ENCODE measurements at regions not wholly inside any gene's neighbourhood (a gene's known extent, or its start where the extent isn't known, plus 50 kb on each side); places are given as distances from the start of the nearest gene placed in this dataset.

- TF ChIP-seq EZH2phosphoT487 (IDR thresholded peaks at IDR 0.05; ENCODE audit: borderline replicate concordance, low read length): no peak
- no peak for TF ChIP-seq CTCF (conservative IDR thresholded peaks at IDR 0.05; ENCODE audit: low read depth, low read length)
- TF ChIP-seq EZH2 (IDR thresholded peaks at IDR 0.05; ENCODE audit: low read length, unreplicated experiment): no peak
Measured at GRCh38 chr1:88541596-88541995, 142.5 kb upstream of the PKN2 start.

Data from PC-3 (cell line).